ENCODE measurements at regions not wholly inside any gene's neighbourhood (a gene's known extent, or its start where the extent isn't known, plus 50 kb on each side); places are given as distances from the start of the nearest gene placed in this dataset.
A peak's percentile ranks its signal among the peaks of the same experiment; 100 is the strongest.

DNA sequence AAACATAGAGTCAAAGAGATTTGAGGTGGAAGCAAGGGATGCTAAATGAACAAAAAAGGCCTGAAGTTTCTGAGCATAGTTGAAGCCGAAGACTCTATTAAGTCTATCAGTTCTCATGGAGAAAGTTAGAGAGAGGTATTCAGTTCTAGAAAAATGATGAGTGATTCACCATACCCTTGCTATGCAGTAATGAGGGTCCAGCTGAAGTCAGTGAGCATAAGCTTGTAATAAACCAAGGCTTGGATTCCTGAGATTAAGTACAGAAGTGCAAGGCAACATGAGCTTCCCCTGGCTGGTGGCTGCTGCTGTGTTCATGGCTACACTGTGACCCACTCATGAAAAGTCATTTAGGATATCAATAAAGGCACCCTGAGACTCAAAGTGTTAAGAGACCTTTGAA lies 129.7 kb upstream of the MTAP start:
- no peak for DNase-seq

GRCh38 chr9:21674894-21675293 lies 127.5 kb upstream of the MTAP start:
- DNase-seq = peak; percentile 55

GRCh38 chr9:21677387-21677786 lies 125.0 kb upstream of the MTAP start:
- no peak for DNase-seq

GRCh38 chr9:21677834-21678233 lies 124.6 kb upstream of the MTAP start:
- peak; percentile 84 for DNase-seq

DNA sequence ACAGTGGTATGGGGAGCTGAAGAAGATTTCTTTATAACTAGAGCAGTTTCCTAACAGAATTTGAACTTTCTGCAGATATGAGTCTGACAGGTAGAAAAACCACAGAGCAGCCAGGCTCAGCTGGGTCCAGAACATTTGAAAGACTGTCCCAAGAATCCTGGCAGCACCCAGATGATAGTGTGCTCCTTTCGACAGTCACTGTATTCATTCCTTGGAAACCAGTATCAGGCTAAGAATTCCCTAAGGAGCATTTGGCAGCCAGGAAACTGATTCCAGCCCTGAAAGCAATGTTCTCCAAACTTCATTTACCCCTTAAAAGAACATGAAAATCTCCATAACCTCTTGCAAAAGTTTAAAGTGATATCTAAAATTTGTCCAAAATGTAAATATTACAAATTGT lies 123.0 kb upstream of the MTAP start:
- DNase-seq = no peak

DNA sequence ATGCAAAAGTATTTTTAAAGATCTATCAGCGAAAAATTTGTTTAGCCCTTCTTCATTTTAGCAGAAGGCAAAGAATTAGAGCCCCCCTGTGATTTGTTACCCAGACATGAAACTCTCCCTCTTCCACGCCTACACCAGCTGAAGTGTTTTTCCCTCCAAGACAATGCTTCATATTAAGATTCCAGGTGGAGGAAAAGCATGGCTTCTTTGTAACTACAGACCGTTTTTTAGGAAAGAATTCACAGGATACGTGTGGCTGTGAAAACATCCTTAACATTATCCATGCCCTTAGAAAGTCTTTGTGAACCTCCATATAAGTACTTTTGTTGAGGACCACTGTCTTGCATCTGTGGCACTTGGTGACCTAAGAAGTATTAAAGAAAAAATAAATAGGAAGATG lies 121.8 kb upstream of the MTAP start:
- DNase-seq = no peak

DNA sequence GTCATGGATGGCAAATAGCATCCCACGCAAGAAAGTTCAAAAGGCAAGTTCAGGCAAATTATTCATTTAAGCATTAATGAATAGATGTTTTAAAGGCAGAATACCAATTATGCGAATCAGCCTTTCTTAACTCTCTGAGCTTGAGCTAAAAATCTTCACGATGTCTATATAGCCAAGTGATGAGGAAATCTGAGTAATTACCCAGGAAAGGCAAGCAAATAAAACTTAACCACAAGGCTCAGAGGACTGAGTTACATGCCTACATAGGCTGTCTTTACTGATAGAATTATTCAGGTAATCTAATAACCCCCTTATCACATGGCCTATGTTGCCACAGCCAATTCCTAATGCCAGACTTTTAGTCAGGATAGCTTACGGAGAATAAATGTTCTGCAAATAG lies 120.8 kb upstream of the MTAP start:
- DNase-seq = peak; percentile 76

DNA sequence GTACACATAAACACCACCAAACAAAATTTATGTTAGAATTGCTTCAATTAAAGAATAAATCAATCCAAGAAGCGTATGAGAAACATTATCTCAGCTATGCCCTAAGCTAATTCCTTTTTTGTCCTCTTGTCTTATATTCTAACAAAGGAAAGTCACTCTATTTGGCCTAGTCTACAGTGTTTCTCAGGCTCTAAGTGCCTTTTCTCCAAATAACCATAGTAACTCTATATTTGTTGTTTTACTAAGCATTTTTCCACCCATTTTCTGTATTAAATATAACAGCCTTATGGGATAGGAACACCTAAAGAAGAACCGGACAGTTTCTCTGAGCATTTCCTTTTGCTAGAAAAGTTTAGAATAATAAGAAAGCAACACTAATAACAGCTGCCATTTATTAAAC lies 120.1 kb upstream of the MTAP start:
- DNase-seq = no peak

DNA sequence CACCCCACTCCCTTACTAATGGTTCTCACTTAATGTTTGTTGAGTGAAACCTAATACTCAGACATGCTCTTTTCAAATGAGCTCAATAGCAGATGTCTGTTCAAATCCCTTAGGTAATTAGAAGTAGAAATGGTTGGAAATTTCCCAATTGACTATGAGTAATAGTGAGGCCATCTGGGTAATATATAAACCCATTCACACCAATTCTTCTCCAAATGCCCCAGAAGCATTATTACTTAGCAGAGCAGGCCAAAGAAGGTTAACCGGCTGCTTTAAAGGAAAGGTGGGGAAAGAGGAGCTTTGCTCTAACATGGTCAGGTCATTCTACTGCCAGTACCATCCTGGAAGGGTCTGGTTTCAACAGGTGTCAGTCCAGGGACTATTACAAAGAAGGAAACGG lies 119.5 kb upstream of the MTAP start:
- peak; percentile 34 for DNase-seq

DNA sequence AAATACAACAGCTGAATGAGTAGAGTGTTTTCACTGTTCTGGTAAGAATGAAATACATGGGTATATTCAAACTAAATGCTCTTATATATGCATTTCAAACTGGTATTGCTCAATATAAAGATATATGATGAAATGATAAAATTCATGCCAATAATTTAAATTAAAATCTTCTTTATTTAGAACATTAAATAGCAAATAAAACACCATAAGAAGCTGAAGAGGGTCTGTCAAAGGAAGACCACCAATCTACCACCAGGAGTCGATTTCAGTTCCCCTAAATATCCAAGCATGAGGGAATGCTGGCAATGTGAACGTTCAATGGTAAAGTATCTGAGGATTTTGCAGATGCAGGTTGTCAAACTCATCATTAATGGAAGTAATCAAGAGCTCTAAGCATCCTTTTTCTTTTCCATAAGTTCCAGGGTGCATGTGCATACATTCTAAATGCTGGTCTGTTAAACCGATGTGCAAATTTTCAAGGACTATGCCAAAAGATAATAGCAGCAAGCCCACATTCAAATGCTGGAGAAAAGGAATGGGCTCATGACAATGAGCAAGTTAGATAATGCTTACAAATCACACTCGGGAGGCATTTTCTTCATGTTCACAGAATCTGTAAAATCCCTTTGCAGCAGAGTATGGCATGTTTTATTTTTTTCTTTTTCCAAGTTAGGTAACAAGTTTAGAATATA lies 118.8 kb upstream of the MTAP start:
- no peak for DNase-seq

DNA sequence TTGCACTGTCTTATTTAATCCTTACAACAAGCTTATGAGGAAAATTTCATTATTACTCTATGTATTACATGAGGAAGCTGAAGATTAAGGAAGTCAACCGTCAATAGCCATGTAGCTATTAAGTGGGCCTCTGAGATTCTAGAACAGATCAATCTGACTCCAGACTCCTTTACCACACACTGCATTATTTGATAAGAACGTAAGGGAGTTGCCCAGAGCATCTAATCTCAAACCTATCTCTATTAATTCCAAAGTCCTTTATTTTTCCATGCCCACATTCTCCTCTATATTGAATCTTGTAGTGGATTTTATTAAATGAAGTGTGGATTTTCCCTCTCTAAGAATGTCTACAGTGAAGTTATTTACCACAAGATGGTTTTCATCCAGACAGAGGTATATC lies 118.2 kb upstream of the MTAP start:
- no peak for DNase-seq

DNA sequence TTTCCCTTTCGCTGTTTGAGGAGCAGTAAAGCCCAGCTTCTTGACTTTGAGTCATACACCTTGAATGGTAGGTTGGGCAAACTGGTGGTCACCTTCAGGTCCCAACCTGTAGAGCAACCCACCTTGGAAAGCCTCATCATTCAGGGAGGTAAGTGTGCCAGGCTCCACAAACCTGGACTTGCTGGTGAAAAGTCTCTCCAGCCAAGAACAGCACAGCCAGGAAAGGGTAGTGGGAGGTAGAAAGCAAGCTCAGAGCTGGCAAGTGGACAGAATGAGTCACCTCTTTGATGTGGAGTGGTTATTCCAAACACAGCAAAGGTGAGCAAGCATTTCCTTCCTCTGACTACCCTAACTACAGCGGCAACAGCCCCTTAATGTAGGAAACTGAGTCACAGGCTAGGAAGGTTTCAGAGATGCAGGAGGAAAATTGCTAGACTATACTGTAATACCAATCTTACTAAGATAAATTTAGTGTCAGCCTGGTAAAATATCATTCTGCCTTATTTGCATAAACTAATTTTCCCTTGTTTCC lies 117.5 kb upstream of the MTAP start:
- peak; percentile 70 for DNase-seq

DNA sequence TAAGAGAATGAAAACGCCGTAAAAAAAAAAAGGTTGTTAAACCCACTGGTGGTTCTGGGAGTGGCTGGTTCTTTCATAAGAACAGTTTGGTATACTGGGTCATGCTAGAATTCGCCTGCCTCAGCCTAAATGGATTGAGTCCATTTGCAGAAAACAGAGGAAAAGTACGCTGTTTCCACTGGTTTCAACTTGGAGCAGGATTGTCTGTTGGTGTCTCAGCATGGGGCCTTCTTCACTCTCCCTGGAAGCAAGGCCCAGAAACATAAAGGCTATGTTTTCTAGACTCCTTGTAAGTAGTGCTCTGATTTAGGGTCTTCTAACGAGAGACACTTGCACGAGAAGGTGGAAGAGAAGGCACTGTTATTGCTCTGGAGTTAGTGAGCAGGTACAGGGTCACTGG lies 116.9 kb upstream of the MTAP start:
- no peak for DNase-seq

GRCh38 chr9:21686738-21687137 lies 115.7 kb upstream of the MTAP start:
- no peak for DNase-seq

- no peak for DNase-seq
Measured at GRCh38 chr9:21687351-21687750, 115.1 kb upstream of the MTAP start.

DNA sequence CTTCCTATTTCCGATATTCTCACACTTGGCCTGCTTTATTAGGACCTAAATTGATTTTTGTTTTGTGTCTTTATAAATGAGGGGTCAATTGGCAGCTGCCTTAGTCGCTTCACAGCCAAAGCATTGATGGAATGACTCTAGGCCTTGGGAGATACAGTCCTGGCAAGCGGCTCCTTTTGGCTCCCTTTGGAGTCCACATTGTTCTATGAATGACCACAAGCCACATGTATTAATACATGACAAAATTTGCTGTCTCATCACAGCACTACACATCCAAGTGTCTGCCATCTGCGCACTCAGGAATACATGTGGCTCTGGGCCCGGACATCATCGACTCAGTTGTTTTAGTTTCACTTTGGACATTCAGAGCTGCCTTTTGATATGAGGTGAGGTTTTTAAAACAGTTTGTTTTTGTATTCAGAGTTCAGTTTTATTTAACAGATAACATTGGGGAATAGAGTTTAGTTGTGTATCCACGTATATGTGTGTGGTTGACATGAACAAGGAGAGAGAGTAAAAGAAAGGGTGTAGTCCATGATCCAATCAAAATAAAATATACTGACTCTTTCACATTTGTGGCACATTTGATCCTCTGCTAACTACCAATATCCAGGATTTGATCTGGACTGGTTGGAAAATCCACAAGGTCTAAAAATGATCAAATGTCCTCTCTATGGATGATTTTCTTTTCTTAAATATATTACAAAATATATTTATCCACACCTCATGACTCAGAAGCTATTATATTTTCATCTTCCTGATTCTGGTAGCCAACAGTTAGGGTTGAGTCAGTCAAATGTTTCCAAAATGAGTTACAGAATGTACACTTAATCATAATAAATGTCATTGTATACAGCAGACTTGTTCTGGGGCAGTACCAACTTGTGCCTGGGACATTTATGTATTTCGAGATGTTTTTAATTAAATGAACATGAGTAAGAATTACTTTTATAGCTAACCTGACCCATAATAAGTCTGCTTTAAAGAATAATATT lies 114.0 kb upstream of the MTAP start:
- DNase-seq = peak; percentile 71

DNA sequence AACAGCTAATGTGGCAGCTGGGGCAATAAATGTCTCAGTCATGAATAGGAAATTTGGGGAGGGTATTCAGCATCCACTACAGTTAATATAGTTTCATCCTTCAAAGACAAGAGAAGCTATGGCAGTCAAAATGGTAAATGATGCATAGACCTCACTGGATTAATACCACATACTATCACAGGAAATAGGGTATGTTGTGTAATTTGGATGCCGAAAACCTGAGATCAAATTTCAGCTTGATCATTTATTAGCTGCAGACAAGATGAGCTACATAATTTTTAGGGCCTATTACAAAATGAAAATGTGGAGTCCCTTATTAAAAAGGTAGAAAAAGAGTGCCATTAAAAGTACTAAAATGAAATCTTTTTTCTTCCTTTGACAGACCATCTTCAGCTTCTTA lies 112.6 kb upstream of the MTAP start:
- peak; percentile 34 for DNase-seq

DNA sequence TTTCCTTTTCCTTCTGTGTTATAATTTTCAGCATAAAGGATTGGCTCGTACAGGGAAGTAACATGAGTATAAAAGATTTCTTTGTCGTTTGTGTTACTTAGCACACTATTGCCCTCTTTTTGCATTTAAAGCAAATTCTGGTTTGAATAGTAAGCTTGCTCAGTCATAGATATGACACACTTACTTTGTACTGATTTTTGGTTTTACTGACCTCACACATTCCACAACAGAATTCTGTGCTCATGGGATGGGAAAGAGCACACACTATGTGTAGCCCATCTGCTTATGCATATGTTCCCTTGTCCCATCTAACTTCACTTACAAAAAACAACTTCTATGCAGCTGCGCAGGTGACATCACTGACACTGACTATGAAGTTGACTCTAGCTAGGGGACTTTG lies 111.9 kb upstream of the MTAP start:
- peak; percentile 45 for DNase-seq

GRCh38 chr9:21692390-21692789 lies 110.0 kb upstream of the MTAP start:
- no peak for DNase-seq

GRCh38 chr9:21694424-21694823 lies 108.0 kb upstream of the MTAP start:
- no peak for DNase-seq

DNA sequence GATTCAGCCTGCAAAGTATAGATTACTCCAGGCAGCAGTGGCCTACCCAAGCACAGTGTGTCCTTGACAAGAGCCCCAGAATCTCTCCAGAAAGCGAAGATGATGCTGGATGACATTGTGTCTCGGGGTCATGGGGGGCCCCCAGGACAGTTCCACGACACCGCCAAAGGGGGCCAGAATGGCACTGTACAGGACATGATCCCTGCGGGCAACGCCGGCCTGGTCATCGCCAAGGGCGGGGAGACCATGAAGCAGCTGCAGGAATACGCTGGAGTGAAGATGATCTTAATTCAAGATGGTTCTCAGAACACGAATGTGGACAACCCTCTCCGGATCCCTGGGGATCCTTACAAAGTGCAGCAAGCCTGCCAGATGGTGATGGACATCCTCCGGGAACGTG lies 107.0 kb upstream of the MTAP start:
- no peak for DNase-seq

DNA sequence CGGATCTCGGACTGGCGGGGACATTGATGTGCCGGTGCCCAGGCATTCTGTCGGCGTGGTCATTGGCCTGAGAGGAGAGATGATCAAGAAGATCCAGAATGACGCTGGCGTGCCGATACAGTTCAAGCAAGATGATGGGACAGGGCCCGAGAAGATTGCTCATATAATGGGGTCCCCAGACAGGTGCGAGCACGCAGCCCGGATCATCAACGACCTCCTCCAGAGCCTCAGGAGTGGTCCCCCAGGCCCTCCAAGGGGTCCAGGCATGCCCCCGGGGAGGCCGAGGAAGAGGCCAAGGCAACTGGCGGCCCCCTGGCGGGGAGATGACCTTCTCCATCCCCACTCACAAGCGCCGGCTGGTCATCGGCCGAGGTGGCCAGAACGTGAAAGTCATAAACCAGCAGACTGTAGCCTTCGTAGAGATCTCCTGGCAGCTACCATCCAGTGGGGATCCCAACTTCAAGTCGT lies 106.5 kb upstream of the MTAP start:
- no peak for DNase-seq

- no peak for DNase-seq
Measured at GRCh38 chr9:21696411-21696871, 106.0 kb upstream of the MTAP start.

- DNase-seq = no peak
Measured at GRCh38 chr9:21708260-21708711, 94.2 kb upstream of the MTAP start.

Data from EL (cell line).